ENCODE measurements at regions not wholly inside any gene's neighbourhood (a gene's known extent, or its start where the extent isn't known, plus 50 kb on each side); places are given as distances from the start of the nearest gene placed in this dataset.
"Not testable (repeated sequence)": the region's sequence is repeated elsewhere in the genome, so short reads cannot be mapped to it uniquely, and the experiment has no call there.

DNA sequence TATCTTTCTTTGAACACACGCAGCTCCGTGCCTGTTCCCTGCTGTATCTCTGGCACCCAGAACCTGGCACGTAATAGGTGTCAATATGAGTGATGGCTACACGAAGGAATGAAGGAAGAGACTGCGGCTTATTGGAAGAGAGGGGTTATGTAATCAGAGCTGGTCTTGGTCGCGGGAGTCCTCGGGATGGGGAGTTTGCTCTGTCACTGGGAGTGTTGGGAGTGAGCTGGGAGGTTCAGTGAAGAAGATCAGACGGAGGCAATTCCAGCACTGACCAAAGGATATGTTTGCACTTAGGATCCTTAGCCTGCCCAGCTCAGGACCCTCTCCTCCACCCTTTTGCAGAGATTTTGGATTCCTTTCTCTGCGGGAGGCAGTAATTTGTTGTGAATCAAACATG is 709.1 kb downstream of the PTPRU start:
- no peak for DNase-seq

DNA sequence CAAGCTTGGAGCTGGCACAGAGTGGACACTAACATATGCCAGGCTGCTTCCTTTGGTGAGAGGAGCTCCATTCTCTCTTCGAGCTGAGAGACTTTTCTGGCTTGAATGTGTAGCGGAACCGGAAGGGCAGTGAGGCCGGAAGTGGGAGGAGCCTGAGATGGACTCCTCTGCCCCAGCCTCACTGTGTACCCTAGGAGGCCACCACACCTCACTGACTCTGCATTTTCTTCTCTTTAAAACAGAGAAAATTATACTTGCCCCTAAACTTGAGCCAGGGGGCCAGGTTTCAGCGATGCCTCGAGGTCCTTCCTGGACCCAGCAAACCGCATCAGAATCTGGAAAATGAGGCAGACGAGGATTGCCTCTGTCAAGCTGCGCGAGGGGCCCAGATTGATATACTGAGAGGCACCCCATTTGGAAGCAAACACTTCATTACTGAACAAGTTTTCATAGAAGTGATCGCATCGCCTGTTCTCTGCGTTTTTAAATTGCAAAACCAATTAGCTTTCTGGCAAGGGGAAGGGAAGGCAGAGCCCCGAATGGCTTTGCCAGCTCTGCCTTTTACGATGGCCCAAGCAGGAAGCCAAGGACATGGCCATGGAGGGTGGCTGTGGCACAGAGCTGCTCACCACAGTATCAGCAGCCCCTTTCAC is 708.1 kb downstream of the PTPRU start:
- no peak for DNase-seq

DNA sequence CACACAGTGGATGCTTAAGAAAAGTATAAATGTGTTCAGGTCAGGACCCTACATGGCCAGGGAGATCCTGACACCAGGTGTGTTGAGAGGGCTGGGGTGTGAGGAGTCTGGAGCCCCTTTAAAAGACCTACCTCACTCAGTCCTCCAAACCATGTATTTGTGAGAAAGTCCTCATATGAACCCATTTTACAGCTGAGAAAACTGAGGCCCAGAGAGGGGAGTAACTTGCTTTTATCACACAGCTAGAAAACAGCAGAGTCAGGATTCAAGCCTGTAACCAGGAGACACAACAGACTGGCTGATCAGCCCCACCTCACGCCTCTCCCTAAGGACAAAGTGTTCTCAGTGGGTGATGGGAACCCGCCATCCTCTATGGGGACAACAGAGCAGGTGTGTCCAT is 706.7 kb downstream of the PTPRU start:
- no peak for DNase-seq

DNA sequence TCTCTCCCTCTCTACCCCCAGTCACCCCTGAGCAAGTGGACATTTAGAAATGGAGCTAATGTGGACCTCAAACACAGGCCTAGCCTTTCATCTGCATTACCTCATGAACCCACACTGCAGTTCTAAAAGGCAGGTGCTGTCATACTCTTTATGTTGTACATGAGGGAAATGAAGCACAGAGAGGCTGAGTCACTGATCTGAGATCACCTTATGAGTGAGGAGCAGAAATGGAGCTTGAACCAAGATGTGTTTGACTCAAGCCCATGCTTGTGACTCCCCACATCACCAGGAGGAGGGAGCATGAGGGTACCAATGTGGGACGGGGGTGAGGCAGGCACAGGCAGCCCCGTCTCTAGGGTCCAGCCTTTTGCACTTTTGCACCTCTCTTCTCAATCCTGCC is 702.8 kb downstream of the PTPRU start:
- DNase-seq: no peak

DNA sequence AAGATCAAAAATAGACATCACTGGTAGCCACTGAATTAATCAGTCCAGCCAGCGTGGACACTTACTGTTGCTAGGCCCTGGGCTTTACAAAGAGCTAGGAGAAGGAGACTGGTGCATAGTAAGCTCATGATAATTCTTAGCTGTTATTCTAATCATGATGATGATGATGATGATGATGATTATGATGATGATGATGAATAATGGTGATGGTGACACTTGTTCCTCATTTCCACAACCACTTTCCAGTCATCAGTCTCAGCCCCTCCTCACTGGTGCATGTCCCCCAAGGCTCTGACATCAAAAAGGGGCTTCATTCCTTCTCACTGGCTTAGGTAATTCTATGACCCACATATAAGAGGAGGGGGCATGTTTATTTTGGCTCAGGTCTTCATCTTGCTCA is 701.0 kb downstream of the PTPRU start:
- DNase-seq: no peak

DNA sequence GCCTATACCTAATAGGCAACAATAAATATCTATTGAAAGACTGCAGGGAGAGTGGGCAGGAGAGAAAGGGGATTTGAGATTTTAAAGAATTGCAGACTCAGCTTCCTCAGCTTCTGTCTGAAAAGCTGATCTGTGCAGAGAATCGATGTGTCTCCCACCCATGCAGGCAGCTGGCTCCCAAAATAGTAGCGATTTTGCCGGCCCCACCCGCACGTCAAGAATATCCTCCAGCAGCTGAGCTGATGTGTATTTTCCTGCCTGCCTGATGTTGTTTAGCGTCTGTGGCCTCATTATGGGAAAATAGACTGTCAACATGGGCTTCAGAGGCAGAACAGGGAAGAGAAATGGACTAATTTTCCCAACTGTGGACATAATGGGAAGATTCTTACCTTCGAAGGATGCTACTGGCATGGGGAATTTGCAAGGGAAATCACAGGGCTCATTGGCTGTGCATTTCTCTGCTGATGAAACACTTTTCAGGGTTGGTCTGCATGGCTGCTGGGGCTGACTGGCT is 699.8 kb downstream of the PTPRU start:
- no peak for DNase-seq

DNA sequence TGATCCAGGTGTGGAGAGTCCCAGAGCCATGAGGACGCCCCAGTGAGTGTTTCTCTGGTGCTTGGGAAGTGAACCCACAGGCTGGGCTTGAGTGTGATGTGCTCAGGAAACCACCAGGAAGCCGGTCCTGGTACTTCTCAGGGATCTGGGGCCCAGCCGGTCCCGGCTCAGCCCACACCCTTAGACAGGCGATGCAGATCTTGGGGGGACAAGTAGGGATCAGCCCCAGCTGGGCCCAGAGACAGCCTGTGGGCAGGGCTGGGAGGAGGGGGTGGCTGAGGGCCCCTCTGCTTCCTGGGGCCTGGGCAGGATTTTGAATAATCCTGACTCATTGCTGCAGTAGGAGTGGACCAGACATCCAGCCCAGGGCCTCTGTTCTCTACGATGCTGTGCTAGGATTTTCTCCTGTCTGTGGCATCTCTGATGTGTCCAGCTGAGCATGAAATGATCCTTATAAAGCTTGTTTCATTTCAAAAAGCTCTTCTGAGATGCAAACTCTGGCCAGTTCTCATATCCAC is 698.0 kb downstream of the PTPRU start:
- DNase-seq: no peak

DNA sequence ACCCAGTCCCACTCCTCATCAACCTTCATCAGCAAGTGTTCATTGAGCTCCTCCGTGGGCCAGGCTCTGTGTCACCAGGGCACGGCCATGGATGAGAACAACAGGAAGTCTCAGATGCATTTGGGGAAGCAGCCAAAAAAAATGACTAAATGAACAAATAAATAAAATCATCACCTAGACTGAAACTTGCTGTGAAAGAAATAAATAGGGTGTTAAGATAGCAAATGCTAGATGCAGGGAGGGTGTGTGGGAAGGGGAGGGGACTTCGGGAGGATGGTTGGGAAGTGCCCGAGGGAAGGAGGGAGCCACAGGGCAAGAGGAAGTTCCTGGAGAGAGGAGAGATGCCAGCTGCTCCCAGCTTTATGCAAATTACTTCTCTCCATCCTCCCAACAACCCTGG is 696.7 kb downstream of the PTPRU start:
- DNase-seq: no peak

DNA sequence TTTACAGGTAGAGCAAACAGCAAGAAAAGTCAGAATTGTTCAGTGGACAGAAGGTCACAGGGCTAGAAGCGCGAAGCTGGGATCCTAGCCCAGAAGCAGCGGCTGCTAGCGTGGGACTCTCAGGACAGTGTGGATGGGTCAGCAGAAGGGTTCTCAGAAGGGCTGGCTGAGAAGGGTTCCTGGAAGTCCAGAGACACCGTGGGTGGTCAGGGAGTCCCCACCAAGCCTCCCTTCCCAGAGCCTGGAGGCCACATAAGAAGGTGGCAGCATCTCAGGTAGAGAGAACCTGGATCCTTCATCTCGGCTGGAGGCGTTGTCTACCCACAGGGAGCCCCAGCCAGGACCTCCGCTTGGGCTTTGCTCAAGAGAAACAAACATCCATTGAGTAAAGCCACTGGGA is 696.3 kb downstream of the PTPRU start:
- no peak for DNase-seq

DNA sequence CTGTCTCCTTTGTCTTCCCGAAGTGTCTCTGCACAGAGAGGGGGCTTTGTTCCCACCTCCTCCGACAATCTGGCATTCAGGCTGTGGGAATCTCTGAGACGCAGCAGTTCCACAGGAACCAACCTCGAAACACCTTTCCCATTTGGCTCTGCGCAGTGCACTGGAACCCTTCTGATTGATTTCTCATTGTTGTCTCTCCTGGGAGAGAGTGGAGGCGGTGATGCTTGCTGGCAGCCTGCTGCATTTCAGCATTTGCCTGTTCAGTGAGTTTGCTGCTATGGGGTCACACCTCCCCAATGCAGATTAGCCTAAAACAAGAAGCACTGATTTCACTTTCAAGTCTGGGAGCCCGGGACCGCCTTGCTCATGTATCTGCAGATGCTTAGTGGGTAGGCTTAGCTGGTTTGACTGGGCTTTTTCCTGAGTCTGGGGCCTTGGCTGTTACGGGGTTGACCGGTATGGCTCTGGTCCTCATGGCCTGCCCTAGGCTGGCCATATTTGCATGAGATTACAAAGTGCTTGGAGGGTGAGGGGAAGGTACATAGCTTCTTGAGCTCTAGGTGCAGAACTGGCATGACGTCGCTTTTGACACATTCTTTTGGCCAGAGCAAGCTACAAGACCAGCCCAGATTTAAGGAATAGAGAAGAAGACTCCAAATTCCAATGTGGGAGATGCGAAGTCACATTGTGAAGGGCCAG is 695.3 kb downstream of the PTPRU start:
- no peak for DNase-seq

DNA sequence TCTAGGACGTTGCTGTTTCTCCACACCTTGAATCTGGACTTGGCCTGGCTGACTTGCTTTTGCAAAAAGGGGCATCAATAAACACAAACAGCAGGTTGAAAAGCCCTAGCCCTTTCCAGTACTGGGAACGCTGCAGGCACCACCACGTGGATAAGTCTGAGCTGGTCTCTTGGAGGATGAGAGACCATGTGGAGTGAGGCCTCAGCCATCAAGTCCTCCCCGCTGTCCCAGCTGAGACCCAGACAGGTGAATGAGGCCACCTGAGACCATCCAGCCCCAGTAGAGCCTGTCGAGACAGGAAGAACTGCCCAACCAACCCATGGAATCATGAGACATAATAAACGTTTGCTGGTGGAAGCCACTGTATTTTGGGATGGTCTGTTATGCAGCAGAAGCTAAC is 688.7 kb downstream of the PTPRU start:
- no peak for DNase-seq

DNA sequence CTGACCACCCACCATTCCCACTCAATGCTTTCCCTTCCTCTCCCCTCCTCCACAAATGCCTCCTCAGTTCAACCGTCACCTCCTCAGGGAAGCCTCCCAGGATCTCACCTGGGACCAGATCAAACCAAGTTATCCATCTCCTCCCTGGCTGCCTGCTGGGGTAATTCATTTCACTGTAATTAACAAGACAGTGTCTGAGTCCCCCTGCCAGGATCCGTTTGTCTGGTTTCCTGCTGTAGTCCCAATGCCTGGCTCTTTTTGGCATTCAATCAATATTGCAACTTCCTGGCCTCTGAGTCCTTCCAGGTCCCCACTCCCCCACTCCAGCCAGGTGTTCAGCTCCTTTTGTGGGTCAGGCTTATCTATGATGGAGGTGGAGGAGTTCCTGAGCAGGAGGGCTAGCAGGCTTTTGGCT is 687.7 kb downstream of the PTPRU start:
- DNase-seq: no peak

DNA sequence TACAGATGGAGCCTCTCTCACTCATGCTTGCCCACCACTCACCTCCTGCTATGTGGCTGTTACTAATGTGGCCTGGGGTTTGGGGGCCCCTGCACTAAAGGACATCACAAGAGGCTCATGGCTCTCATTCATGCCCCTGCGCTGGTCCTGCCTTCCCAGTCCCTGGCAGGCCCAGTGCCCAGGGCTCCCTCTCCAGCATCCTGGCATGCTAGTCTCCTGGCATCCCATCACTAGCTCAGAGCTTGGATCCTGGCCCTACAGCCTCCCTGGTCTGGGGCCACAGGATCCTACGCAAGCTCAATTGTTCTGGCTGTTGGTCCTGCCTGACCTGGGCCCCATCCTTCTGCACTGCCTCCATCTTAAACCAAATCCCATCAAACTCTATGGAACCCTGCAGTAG is 685.4 kb downstream of the PTPRU start:
- no peak for DNase-seq

DNA sequence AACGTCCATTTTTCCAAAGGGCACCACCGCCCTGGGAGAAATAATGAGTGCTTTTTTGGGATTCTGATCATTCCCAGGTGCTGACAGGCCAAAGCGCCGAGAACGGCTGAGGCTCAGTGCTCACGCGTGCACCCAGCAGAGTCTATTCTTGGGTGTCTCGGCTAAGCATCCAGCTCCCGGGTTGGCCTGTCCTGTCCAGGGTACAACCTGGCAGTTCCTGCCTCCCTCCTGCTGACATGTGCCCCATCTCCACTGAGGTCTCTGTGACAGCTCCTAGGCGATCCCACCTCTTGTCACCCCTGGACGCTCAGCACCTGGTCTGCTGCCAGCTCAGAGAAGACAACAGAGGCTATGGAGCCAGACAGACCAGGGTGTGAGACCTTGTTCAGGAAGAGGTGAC is 684.5 kb downstream of the PTPRU start:
- DNase-seq: no peak

DNA sequence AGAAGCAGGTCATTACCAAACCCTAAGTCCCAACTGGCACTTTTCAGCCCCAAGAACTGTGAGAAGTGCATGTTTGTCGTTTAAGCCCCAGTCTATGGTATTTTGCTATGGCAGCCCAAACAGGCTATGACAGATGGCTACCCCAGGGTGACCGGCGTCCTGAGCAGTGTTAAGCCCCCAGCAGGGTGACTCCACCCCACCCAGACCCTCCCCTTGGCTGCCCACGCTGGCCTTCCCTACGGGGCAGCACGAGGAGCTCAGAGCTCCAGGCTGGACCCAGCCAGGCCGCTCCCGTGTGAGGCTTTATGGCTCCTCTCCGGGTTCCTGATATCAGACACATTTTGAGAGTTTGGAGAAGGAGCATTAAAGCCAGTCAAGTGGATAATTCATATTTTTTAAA is 684.0 kb downstream of the PTPRU start:
- DNase-seq: no peak

DNA sequence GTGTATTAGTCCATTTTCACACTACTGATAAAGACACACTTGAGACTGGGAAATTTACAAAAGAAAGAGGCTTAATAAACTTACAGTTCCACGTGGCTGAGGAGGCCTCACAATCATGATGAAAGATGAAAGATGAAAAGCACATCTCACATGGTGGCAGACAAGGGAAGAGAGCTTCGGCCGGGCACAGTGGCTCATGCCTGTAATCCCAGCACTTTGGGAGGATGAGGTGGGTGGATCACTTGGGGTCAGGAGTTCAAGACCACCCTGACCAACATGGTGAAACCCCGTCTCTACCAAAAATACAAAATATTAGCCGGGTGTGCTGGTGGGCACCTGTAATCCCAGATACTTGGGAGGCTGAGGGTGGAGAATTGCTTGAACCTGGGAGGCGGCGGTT is 682.7 kb downstream of the PTPRU start:
- not testable (repeated sequence) for DNase-seq

DNA sequence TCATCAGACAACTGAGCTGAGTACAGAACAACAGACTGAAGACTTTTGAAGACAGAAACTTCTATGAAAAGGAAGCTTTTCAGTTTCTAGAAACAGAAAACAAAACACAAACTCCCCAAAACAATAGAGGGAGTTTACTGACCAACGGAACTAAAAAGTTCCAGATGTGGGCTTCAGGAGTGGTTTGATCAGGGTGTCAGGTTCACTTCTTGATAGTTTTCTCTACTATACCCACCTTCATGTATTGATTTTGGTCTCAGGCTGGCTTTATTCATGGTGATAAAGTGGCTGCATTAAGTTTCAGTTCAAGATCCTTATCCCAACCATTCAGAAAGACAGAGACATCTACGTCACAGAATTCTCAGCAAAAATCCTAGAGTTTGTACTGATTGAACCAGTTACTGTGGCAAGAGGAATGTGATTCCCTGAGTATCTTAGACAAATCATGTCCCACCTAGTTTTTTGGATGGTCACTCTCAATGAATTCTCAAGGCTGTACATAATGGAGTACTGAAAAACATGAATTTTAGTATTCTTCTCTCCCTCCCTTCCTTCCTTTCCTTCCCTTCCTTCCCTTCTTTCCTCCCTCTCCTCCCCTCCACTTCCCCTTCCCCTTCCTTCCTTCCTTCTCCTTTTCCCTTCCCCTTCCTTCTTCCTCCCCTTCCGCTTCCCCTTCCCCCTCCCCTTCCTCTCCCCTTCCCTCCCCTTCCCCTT is 680.5 kb downstream of the PTPRU start:
- no peak for DNase-seq

DNA sequence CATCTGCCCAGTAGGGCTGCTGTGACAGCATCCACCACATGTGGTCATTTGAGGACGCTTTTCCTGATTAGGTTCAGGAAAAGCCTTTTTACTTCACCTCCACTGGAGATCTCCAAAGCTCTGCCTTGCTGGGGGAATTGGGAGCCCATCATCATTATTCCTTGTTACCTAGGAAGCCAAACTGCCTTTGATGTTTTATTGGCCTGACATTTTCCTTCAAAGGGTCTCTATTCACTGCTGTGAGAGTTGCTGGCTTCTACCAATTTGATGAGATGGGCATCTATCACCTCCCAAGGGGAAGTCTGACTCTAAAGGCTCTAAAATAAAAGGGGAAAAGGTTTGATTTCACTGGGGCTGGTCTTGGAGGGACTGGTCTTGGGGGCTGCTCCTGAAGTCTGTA is 678.6 kb downstream of the PTPRU start:
- DNase-seq: no peak

DNA sequence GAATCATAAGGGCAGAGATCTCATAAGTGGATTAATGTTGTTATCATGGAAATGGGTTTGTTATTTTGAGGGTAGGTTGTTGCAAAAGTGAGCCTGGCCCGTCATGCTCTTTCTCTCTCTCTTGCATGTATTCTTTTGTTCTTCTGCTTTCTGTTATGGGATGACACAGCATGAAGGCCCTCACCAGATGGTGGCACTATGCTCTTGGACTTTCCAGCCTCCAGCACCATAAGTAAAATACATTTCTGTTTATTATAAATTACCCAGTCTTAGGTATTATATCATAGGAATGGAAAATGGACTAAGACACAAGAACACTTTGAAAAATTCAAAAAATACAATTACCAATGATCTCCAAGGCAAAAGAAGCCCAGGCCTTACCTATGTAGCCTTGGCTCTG is 676.1 kb downstream of the PTPRU start:
- no peak for DNase-seq

DNA sequence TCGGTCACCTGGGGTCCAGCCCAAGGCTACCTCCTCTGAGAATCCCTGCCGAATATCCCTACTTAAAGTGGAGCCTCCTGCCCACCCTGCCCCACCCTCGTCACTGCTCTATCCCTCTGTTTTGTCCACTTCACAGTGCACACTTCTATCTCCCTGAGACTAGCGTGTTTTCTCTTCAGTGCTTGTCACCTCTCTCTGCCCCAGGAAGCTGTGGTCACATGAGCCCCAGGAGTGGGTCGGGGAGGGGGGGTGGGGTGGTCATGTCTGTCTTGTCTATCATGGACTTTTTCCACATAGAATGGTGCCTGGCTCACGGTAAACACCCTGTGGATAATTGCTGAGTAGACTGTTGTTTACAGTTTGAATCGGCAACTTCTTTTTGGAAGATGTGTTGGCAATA is 673.6 kb downstream of the PTPRU start:
- DNase-seq: no peak

DNA sequence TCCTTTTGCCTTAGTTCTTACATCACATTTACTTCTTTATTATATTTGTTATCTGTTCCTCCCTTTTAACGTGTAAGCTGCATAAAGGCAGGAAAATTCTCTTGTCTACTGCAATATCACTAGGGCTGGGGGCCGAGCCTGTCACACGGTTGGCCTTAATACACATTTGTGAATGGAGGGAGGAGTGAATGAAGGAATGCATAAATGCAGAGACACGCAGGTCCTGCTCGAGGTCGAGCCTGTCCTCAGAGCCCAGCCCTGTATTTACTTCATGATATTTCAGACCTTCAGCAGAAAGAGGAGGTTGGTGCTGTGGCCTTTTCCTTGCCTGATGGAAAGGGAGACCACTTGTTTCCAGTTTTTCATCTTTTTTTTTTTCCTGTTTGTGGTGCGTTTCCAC is 671.3 kb downstream of the PTPRU start:
- no peak for DNase-seq

DNA sequence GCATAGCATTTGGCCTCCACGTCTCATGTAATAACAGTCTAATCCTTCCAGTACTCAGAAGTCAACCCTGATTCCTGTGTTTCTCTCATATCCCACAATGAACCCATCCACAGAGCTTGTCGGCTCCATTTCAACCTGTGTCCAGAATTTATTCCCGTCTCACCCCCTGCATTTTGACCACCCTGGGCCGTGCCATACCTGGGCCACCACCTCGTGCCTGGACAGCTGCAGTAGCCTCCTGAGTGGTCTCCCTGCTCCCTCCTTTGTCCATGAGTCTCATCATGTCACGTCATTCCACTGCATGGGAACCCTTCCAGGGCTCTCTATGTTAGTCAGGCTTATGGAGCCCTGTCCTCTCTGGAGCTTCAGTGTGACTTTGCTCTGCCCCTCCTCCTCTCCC is 670.6 kb downstream of the PTPRU start:
- DNase-seq: no peak

DNA sequence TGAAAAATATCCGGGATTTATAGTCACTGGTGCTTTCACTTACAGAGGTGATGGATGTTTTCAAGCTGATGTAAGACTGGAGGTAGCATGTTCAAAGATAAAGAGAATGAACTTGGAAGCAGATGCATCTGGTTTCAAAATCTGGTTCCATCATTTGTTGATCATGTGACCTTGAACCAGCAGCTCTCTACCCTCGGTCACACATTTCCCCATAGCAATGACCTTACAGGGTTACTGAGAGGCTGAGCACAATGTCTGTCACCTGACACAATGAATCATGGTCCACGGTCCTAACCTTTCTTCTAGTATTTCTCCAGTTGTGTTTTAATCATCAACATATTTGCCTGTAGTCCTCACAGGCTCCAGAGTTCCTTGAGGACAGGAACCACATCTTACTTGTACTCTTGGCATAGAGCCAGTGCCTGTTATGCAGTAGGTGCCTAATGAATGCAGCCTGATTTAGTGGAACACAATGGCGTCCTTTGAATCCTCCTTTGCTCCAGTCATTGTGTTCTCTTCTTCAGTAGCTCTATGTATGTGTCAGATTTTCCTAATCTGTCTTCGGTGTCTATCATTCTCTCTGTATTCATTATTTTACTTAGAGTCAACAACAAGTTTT is 667.3 kb downstream of the PTPRU start:
- DNase-seq: no peak

All from NCI-H446 treated with DMSO at 0.1 percent for 48 hours (cell line).